GM13977 (cell line): ENCODE measurements at regions not wholly inside any gene's neighbourhood (a gene's known extent, or its start where the extent isn't known, plus 50 kb on each side); places are given as distances from the start of the nearest gene placed in this dataset.

Experiments
- DNase-seq: peaks from one replicate; pipeline ENCODE4 v3.0.0; 2012; ENCODE audit warnings: low spot score
- CTCF ChIP-seq: IDR thresholded peaks from 2 replicates; pipeline ENCODE4 v1.5.1; 2012; ENCODE audit warnings: mild to moderate bottlenecking, control low read depth; ENCODE audit not compliant: insufficient read depth; ENCODE audit errors: extremely low read depth, missing control alignments
- in situ Hi-C: fragments of 300-500 bp; cut with MboI; formaldehyde crosslinking; loops from one replicate; pipeline ENCODE4 v1.12.0; 2022; ENCODE audit warnings: low sequenced_read_pairs, low pct_unique_long_range_greater_than_20kb, mixed read lengths, inconsistent platforms; ENCODE audit not compliant: unreplicated experiment

- in situ Hi-C loops, result no loop called here
- no peak for TF ChIP-seq CTCF
- no peak for DNase-seq
Measured at GRCh38 chr13:104447348-104447747, 1381.1 kb upstream of the SLC10A2 start.

GRCh38 chr13:104442536-104442935, 1376.3 kb upstream of the SLC10A2 start:
- no peak for DNase-seq
- in situ Hi-C loops, result no loop called here
- no peak for TF ChIP-seq CTCF

- DNase-seq, result no peak
- in situ Hi-C loops, result no loop called here
- TF ChIP-seq CTCF, result no peak
Measured at GRCh38 chr13:104436555-104436954, 1370.3 kb upstream of the SLC10A2 start.

GRCh38 chr13:104431895-104432294, 1365.7 kb upstream of the SLC10A2 start:
- no peak for DNase-seq
- TF ChIP-seq CTCF, result no peak
- in situ Hi-C loops, result no loop called here

GRCh38 chr13:104426435-104426834, 1360.2 kb upstream of the SLC10A2 start:
- in situ Hi-C loops, result no loop called here
- TF ChIP-seq CTCF, result no peak
- DNase-seq, result no peak

- in situ Hi-C loops, result no loop called here
- no peak for TF ChIP-seq CTCF
- DNase-seq, result no peak
Measured at GRCh38 chr13:104422668-104423067, 1356.5 kb upstream of the SLC10A2 start.

GRCh38 chr13:104416973-104417372, 1350.8 kb upstream of the SLC10A2 start:
- DNase-seq, result no peak
- no peak for TF ChIP-seq CTCF
- in situ Hi-C loops, result no loop called here
